ENCODE measurements at regions not wholly inside any gene's neighbourhood (a gene's known extent, or its start where the extent isn't known, plus 50 kb on each side); places are given as distances from the start of the nearest gene placed in this dataset.

DNA sequence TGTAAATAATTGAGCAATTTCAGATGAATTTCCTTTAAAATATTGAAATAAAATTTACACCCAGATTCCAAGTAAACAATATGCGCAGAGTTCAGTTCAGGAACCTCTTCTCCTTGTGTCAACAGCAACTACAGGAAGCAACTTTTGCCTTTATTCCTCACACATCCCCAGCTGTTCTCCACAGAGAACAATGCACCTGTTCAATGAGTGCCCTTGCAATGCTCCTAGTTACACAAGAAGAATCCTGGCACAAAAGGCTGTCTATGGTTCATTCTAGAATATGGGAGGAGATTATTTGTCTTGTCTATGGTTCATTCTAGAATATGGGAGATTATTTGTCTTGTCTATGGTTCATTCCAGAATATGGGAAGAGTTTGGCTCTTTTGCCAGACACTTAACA, 454.9 kb downstream of the BTBD3 start:
- no peak for TF ChIP-seq EZH2 (IDR thresholded peaks at IDR 0.05)
- TF ChIP-seq, protein P1, sequence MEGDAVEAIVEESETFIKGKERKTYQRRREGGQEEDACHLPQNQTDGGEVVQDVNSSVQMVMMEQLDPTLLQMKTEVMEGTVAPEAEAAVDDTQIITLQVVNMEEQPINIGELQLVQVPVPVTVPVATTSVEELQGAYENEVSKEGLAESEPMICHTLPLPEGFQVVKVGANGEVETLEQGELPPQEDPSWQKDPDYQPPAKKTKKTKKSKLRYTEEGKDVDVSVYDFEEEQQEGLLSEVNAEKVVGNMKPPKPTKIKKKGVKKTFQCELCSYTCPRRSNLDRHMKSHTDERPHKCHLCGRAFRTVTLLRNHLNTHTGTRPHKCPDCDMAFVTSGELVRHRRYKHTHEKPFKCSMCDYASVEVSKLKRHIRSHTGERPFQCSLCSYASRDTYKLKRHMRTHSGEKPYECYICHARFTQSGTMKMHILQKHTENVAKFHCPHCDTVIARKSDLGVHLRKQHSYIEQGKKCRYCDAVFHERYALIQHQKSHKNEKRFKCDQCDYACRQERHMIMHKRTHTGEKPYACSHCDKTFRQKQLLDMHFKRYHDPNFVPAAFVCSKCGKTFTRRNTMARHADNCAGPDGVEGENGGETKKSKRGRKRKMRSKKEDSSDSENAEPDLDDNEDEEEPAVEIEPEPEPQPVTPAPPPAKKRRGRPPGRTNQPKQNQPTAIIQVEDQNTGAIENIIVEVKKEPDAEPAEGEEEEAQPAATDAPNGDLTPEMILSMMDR (IDR thresholded peaks at IDR 0.05): no peak
